ENCODE measurements at regions not wholly inside any gene's neighbourhood (a gene's known extent, or its start where the extent isn't known, plus 50 kb on each side); places are given as distances from the start of the nearest gene placed in this dataset.

DNA sequence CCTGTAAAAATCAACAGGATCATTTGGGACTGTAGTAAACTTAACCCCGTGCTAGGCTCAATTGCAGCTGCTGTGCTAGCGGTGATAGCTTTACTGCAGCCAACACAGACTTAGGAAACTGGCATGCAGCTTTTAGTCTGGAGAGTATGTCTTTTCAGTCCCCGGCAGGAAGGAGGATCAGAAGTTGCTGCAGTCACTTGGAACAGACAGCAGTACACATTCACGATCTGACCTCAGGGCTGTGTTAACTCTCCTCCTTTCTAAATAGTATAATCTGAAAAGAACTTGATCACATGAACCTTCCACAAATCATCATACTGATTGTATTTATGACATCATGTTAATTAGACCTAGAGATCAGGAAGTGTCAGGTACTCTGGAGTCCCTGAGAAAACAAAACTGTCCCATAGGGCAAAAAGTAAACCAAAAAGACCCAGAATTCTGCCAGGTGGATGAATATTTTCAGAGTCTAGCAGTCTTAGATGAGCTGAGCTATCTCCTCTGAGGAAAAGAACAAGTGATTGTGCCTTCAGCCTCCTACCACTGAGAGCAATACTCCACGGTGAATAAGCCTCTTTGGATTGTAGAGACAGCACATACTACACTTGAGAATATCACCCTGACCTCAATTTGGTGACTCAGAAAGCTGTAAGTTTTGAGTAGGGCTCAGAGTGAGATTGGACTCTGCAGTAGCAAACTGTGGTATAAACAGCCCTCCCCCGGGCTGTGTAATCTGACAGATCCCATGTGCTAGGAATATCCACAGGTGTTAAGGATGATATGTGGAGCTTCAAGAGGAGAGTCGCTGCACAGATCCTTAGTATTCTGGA lies 181.0 kb upstream of the GPR12 start:
- Histone ChIP-seq H3K4me2 (ENCODE audit: low read length, poor library complexity, severe bottlenecking) (no peak overlapping the region), H2AFZ (ENCODE audit: low read depth, low read length) (no peak overlapping the region), H4K91ac (ENCODE audit: low read length) (no peak overlapping the region), H3K27me3 (ENCODE audit: control insufficient read depth in 1 of 2, insufficient read depth in 1 of 2, low read length in 2 of 2) (peaks cover 23 to 26% of the 10 kb centered on the region in 2 experiments), H3K23ac (ENCODE audit: low read length in 2 of 2) (no peak overlapping the region), H3K18ac (ENCODE audit: low read depth in 1 of 2, low read length in 2 of 2) (no peak overlapping the region), H2BK12ac (ENCODE audit: low read length in 2 of 2) (no peak overlapping the region), H2AK5ac (ENCODE audit: low read length, severe bottlenecking) (no peak overlapping the region), H3K14ac (ENCODE audit: low read length in 2 of 2) (no peak overlapping the region), H4K8ac (ENCODE audit: low read length) (no peak overlapping the region), H2BK15ac (ENCODE audit: low read depth, poor library complexity, severe bottlenecking) (no peak overlapping the region), H3K36me3 (ENCODE audit: control insufficient read depth in 1 of 2, insufficient read depth in 2 of 2, low read depth in 1 of 2, low read length in 2 of 2) (no peaks in the 10 kb centered on the region), H3K9me3 (ENCODE audit: control insufficient read depth, low read length) (no peaks in the 10 kb centered on the region), H3K27ac (ENCODE audit: low read length, poor library complexity, severe bottlenecking) (no peak overlapping the region), H2BK120ac (ENCODE audit: low read depth, low read length) (no peak overlapping the region), H3K4ac (ENCODE audit: low read depth in 1 of 2, low read length in 2 of 2) (no peak overlapping the region), H3K4me3 (ENCODE audit: insufficient read depth in 1 of 2, low read depth in 1 of 2, low read length in 2 of 2) (peak overlapping the region in 1 of 2 experiments; percentile 54), H3K4me1 (ENCODE audit: control insufficient read depth, insufficient read depth, low read depth, low read length) (no peaks in the 10 kb centered on the region), H3K9ac (ENCODE audit: low read length) (peak overlapping the region; percentile 41), H2BK5ac (ENCODE audit: low read depth, low read length, poor library complexity, severe bottlenecking) (no peak overlapping the region), H3K79me1 (replicated peaks; ENCODE audit: low read length, poor library complexity, severe bottlenecking) (no peaks in the 10 kb centered on the region)
- DNase-seq, result peak; percentile 92
- 47% methylated on average over 5 of the region's 7 CpGs for WGBS

GRCh38 chr13:26934096-26934495 lies 173.5 kb upstream of the GPR12 start:
- whole genome bisulfite sequencing, result 84% methylated on average over 7 of the region's 7 CpGs
- no peaks in the 10 kb centered on the region for H3K79me1 ChIP-seq (replicated peaks; ENCODE audit: low read length, poor library complexity, severe bottlenecking)
- H3K4me3 ChIP-seq (ENCODE audit: insufficient read depth in 1 of 2, low read depth in 1 of 2, low read length in 2 of 2), result no peak overlapping the region
- H4K8ac ChIP-seq (ENCODE audit: low read length), result no peak overlapping the region
- peaks cover 12 to 30% of the 10 kb centered on the region in 2 experiments for H3K27me3 ChIP-seq (ENCODE audit: control insufficient read depth in 1 of 2, insufficient read depth in 1 of 2, low read length in 2 of 2)
- no peak overlapping the region for H4K91ac ChIP-seq (ENCODE audit: low read length)
- no peak overlapping the region for H2AK5ac ChIP-seq (ENCODE audit: low read length, severe bottlenecking)
- no peaks in the 10 kb centered on the region for H3K9me3 ChIP-seq (ENCODE audit: control insufficient read depth, low read length)
- no peak overlapping the region for H3K27ac ChIP-seq (ENCODE audit: low read length, poor library complexity, severe bottlenecking)
- no peak overlapping the region for H2AFZ ChIP-seq (ENCODE audit: low read depth, low read length)
- no peak overlapping the region for H2BK120ac ChIP-seq (ENCODE audit: low read depth, low read length)
- no peak overlapping the region for H2BK12ac ChIP-seq (ENCODE audit: low read length in 2 of 2)
- no peak overlapping the region for H3K23ac ChIP-seq (ENCODE audit: low read length in 2 of 2)
- no peak overlapping the region for H3K9ac ChIP-seq (ENCODE audit: low read length)
- no peak overlapping the region for H3K14ac ChIP-seq (ENCODE audit: low read length in 2 of 2)
- no peak overlapping the region for H2BK5ac ChIP-seq (ENCODE audit: low read depth, low read length, poor library complexity, severe bottlenecking)
- no peak for DNase-seq
- no peaks in the 10 kb centered on the region for H3K36me3 ChIP-seq (ENCODE audit: control insufficient read depth in 1 of 2, insufficient read depth in 2 of 2, low read depth in 1 of 2, low read length in 2 of 2)
- H3K4me1 ChIP-seq (ENCODE audit: control insufficient read depth, insufficient read depth, low read depth, low read length), result peaks cover 2% of the 10 kb centered on the region
- no peak overlapping the region for H3K18ac ChIP-seq (ENCODE audit: low read depth in 1 of 2, low read length in 2 of 2)
- H2BK15ac ChIP-seq (ENCODE audit: low read depth, poor library complexity, severe bottlenecking), result no peak overlapping the region
- no peak overlapping the region for H3K4ac ChIP-seq (ENCODE audit: low read depth in 1 of 2, low read length in 2 of 2)
- no peak overlapping the region for H3K4me2 ChIP-seq (ENCODE audit: low read length, poor library complexity, severe bottlenecking)

DNA sequence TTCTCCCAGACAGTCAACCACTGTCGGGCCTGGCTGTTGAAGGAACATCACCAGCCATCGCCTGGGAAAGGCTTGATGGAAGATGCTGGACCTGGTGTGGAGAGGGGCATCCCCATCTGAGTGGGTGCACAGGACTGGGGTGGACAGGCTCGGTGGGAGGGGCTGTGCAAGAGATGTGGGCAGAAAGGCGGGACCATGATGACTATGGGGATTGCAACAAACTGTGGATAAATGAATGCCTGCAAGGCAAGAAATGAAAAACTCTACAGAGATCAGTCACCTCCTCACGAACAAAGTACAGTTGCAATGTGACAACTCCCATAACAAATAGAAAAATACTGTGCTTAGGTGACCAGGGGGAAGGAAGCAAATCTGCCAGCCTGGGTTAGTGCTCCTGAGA lies 171.9 kb upstream of the GPR12 start:
- no peak overlapping the region for H2AK5ac ChIP-seq (ENCODE audit: low read length, severe bottlenecking)
- no peak overlapping the region for H2BK12ac ChIP-seq (ENCODE audit: low read length in 2 of 2)
- H3K9ac ChIP-seq (ENCODE audit: low read length), result no peak overlapping the region
- H3K4me1 ChIP-seq (ENCODE audit: control insufficient read depth, insufficient read depth, low read depth, low read length), result peaks cover 2% of the 10 kb centered on the region
- no peak overlapping the region for H3K4me2 ChIP-seq (ENCODE audit: low read length, poor library complexity, severe bottlenecking)
- H3K79me1 ChIP-seq (replicated peaks; ENCODE audit: low read length, poor library complexity, severe bottlenecking), result no peaks in the 10 kb centered on the region
- no peak for DNase-seq
- no peak overlapping the region for H2BK120ac ChIP-seq (ENCODE audit: low read depth, low read length)
- no peak overlapping the region for H4K91ac ChIP-seq (ENCODE audit: low read length)
- H2BK5ac ChIP-seq (ENCODE audit: low read depth, low read length, poor library complexity, severe bottlenecking), result no peak overlapping the region
- no peak overlapping the region for H3K14ac ChIP-seq (ENCODE audit: low read length in 2 of 2)
- no peak overlapping the region for H3K4ac ChIP-seq (ENCODE audit: low read depth in 1 of 2, low read length in 2 of 2)
- peaks cover 11 to 24% of the 10 kb centered on the region in 2 experiments for H3K27me3 ChIP-seq (ENCODE audit: control insufficient read depth in 1 of 2, insufficient read depth in 1 of 2, low read length in 2 of 2)
- H3K36me3 ChIP-seq (ENCODE audit: control insufficient read depth in 1 of 2, insufficient read depth in 2 of 2, low read depth in 1 of 2, low read length in 2 of 2), result no peaks in the 10 kb centered on the region
- no peak overlapping the region for H2AFZ ChIP-seq (ENCODE audit: low read depth, low read length)
- 78% methylated on average over 4 of the region's 5 CpGs for WGBS
- H3K18ac ChIP-seq (ENCODE audit: low read depth in 1 of 2, low read length in 2 of 2), result no peak overlapping the region
- no peak overlapping the region for H3K27ac ChIP-seq (ENCODE audit: low read length, poor library complexity, severe bottlenecking)
- no peak overlapping the region for H4K8ac ChIP-seq (ENCODE audit: low read length)
- H3K9me3 ChIP-seq (ENCODE audit: control insufficient read depth, low read length), result no peaks in the 10 kb centered on the region
- no peak overlapping the region for H3K4me3 ChIP-seq (ENCODE audit: insufficient read depth in 1 of 2, low read depth in 1 of 2, low read length in 2 of 2)
- no peak overlapping the region for H2BK15ac ChIP-seq (ENCODE audit: low read depth, poor library complexity, severe bottlenecking)
- no peak overlapping the region for H3K23ac ChIP-seq (ENCODE audit: low read length in 2 of 2)

DNA sequence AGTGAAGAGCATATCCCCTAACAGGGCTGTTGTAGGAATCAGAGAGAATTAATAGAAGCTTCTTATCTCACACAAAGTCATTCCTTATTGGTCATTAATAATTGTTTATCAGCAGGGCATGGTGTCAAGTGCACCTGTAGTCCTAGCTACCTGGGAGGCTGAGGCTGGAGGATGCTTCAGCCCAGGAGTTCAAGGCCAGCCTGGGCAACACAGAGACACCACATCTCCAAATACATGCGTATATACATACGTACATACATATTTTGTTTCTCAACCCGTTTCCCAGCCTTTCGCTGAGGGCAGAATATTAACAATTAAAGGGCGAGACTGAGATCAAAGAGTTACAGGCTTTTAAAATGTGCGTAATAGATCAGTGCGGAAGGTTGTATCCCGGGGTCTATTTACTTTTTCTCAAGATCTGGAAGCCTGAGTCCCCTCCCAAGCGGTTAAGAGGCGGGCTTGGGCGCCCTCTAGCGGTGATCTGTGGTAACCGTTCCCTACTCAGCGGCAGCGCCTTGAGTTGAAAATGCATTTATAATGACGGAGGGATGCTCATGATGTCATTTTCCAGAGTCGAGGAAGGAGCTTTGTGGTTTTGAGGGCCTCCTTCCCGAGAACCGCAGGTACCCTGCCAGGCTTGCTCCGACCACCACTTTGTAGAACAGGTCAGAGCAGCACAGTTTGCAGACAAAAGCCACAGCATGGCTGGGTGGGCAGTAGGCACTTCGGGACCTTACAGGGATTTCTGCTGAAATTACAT lies 169.6 kb upstream of the GPR12 start:
- no peak overlapping the region for H2BK5ac ChIP-seq (ENCODE audit: low read depth, low read length, poor library complexity, severe bottlenecking)
- DNase-seq, result peak; percentile 71
- no peak overlapping the region for H3K18ac ChIP-seq (ENCODE audit: low read depth in 1 of 2, low read length in 2 of 2)
- no peak overlapping the region for H2BK120ac ChIP-seq (ENCODE audit: low read depth, low read length)
- H3K4me2 ChIP-seq (ENCODE audit: low read length, poor library complexity, severe bottlenecking), result no peak overlapping the region
- WGBS, result 6% methylated on average over 19 of the region's 21 CpGs
- no peak overlapping the region for H2AK5ac ChIP-seq (ENCODE audit: low read length, severe bottlenecking)
- no peak overlapping the region for H2BK12ac ChIP-seq (ENCODE audit: low read length in 2 of 2)
- peak overlapping the region; percentile 55 for H2AFZ ChIP-seq (ENCODE audit: low read depth, low read length)
- H3K9ac ChIP-seq (ENCODE audit: low read length), result peak overlapping the region; percentile 46
- H3K27ac ChIP-seq (ENCODE audit: low read length, poor library complexity, severe bottlenecking), result no peak overlapping the region
- H4K8ac ChIP-seq (ENCODE audit: low read length), result no peak overlapping the region
- no peaks in the 10 kb centered on the region for H3K79me1 ChIP-seq (replicated peaks; ENCODE audit: low read length, poor library complexity, severe bottlenecking)
- peaks cover 2% of the 10 kb centered on the region for H3K4me1 ChIP-seq (ENCODE audit: control insufficient read depth, insufficient read depth, low read depth, low read length)
- H3K14ac ChIP-seq (ENCODE audit: low read length in 2 of 2), result no peak overlapping the region
- H4K91ac ChIP-seq (ENCODE audit: low read length), result no peak overlapping the region
- no peaks in the 10 kb centered on the region for H3K9me3 ChIP-seq (ENCODE audit: control insufficient read depth, low read length)
- H3K4ac ChIP-seq (ENCODE audit: low read depth in 1 of 2, low read length in 2 of 2), result no peak overlapping the region
- no peak overlapping the region for H2BK15ac ChIP-seq (ENCODE audit: low read depth, poor library complexity, severe bottlenecking)
- H3K4me3 ChIP-seq (ENCODE audit: insufficient read depth in 1 of 2, low read depth in 1 of 2, low read length in 2 of 2), result peak overlapping the region in 1 of 2 experiments; percentile 46
- H3K27me3 ChIP-seq (ENCODE audit: control insufficient read depth in 1 of 2, insufficient read depth in 1 of 2, low read length in 2 of 2), result peaks cover 30 to 36% of the 10 kb centered on the region in 2 experiments
- no peaks in the 10 kb centered on the region for H3K36me3 ChIP-seq (ENCODE audit: control insufficient read depth in 1 of 2, insufficient read depth in 2 of 2, low read depth in 1 of 2, low read length in 2 of 2)
- H3K23ac ChIP-seq (ENCODE audit: low read length in 2 of 2), result no peak overlapping the region
